Smooth muscle cell (in vitro differentiated cells): ENCODE measurements at regions not wholly inside any gene's neighbourhood (a gene's known extent, or its start where the extent isn't known, plus 50 kb on each side); places are given as distances from the start of the nearest gene placed in this dataset.

Source experiments
- DNase-seq: peaks from one replicate; lab custom pipeline; 2025; ENCODE audit not compliant: unreplicated experiment; lab: John Stamatoyannopoulos, UW
- H2AFZ ChIP-seq: fragments of 200-600 bp; sonication (generic); 2 replicates; pipeline ENCODE4 v1.6.0; 2016; ENCODE audit warnings: antibody characterized with exemption, low read depth, mild to moderate bottlenecking
- H3F3A ChIP-seq: fragments of 200-600 bp; sonication (generic); 2 replicates; pipeline ENCODE4 v1.6.0; 2017; ENCODE audit warnings: antibody characterized with exemption, low read depth
- H3K27ac ChIP-seq: fragments of 200-600 bp; sonication (generic); 2 replicates; pipeline ENCODE4 v1.5.1; 2016; ENCODE audit warnings: low read depth, mild to moderate bottlenecking
- H3K27me3 ChIP-seq: fragments of 200-600 bp; sonication (generic); 2 replicates; pipeline ENCODE4 v1.6.1; 2016; ENCODE audit warnings: low read depth, mild to moderate bottlenecking
- H3K36me3 ChIP-seq: fragments of 200-600 bp; sonication (generic); 2 replicates; pipeline ENCODE4 v1.5.1; 2016; ENCODE audit warnings: low read depth
- H3K4me1 ChIP-seq: fragments of 200-600 bp; sonication (generic); 2 replicates; pipeline ENCODE4 v1.5.1; 2016; ENCODE audit warnings: low read depth
- H3K4me2 ChIP-seq: fragments of 200-600 bp; sonication (generic); 2 replicates; pipeline ENCODE4 v1.6.0; 2016; ENCODE audit warnings: mild to moderate bottlenecking
- H3K4me3 ChIP-seq: fragments of 200-600 bp; sonication (generic); 2 replicates; pipeline ENCODE4 v1.5.1; 2016; ENCODE audit warnings: mild to moderate bottlenecking
- H3K79me2 ChIP-seq: fragments of 200-600 bp; sonication (generic); 2 replicates; pipeline ENCODE4 v1.6.0; 2016; ENCODE audit warnings: low read depth, mild to moderate bottlenecking
- H3K9ac ChIP-seq: fragments of 200-600 bp; sonication (generic); 2 replicates; pipeline ENCODE4 v1.6.0; 2016; ENCODE audit warnings: low read depth
- H3K9me3 ChIP-seq: fragments of 200-600 bp; sonication (generic); replicated peaks from 2 replicates; pipeline ENCODE4 v1.5.1; 2016; ENCODE audit warnings: low read depth
- H4K20me1 ChIP-seq: fragments of 200-600 bp; sonication (generic); 2 replicates; pipeline ENCODE4 v1.6.0; 2016; ENCODE audit warnings: low read depth
- WGBS: methylation state at CpG from one replicate; pipeline ENCODE4 v1.1.7; 2016; ENCODE audit warnings: low lambda C conversion rate; 5-methylcytosine and 5-hydroxymethylcytosine counted together
- TF ChIP-seq, protein P1 (sequence below): fragments of 200-600 bp; sonication (generic); IDR thresholded peaks from 2 replicates; pipeline ENCODE4 v1.5.1; 2017; ENCODE audit warnings: borderline replicate concordance, mild to moderate bottlenecking, antibody characterized with exemption; ENCODE audit not compliant: insufficient read depth, poor library complexity, severe bottlenecking

DNA sequence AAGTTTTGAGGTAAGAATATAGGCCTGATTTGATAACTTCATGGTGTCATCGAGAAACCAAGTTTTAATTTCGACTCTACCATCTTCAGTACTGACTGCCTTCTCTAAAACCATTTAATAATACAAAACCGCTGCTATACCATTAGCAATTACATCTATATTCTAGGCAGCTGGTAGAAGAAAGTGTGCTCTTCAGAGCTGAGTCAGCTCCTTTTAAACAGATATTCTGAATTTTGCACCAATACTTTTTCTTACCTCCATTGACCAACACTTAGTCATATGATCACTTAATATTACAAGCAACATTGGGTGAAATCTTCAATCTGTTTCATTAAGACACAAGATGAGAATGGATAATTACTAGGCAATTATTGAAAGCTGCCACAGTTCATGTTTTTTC, 1667.8 kb downstream of the PCDH9 start:
- H3K9ac ChIP-seq, result no peak overlapping the region
- H3K36me3 ChIP-seq, result no peaks in the 10 kb centered on the region
- H3F3A ChIP-seq, result no peaks in the 10 kb centered on the region
- TF ChIP-seq, protein P1, sequence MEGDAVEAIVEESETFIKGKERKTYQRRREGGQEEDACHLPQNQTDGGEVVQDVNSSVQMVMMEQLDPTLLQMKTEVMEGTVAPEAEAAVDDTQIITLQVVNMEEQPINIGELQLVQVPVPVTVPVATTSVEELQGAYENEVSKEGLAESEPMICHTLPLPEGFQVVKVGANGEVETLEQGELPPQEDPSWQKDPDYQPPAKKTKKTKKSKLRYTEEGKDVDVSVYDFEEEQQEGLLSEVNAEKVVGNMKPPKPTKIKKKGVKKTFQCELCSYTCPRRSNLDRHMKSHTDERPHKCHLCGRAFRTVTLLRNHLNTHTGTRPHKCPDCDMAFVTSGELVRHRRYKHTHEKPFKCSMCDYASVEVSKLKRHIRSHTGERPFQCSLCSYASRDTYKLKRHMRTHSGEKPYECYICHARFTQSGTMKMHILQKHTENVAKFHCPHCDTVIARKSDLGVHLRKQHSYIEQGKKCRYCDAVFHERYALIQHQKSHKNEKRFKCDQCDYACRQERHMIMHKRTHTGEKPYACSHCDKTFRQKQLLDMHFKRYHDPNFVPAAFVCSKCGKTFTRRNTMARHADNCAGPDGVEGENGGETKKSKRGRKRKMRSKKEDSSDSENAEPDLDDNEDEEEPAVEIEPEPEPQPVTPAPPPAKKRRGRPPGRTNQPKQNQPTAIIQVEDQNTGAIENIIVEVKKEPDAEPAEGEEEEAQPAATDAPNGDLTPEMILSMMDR, result no peak
- no peaks in the 10 kb centered on the region for H3K27me3 ChIP-seq
- DNase-seq, result no peak
- H3K79me2 ChIP-seq, result no peaks in the 10 kb centered on the region
- H3K4me1 ChIP-seq, result no peaks in the 10 kb centered on the region
- H3K4me2 ChIP-seq, result no peak overlapping the region
- no peaks in the 10 kb centered on the region for H3K9me3 ChIP-seq
- no peak overlapping the region for H3K4me3 ChIP-seq
- 93% methylated on average over 3 of the region's 3 CpGs for WGBS
- no peak overlapping the region for H2AFZ ChIP-seq
- H3K27ac ChIP-seq, result no peak overlapping the region
- no peaks in the 10 kb centered on the region for H4K20me1 ChIP-seq

DNA sequence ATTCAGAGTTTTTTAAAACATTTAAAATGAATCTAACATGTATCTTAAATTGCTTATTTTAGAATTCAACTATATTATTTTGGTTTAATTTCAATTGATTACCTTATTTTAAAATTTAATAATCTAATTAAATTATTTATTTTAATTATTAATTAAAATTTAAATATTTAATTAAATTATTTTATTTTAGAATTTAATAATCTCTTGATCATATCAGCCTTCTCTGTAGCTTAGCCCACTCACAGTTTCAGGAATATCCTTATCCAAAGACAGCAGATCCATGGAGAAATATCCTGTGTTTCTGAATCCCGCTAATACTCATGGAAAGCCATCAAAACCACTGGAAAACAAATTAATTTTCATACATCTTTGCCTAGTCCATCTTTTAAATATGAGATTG, 1669.2 kb downstream of the PCDH9 start:
- no peak overlapping the region for H3K27ac ChIP-seq
- no peaks in the 10 kb centered on the region for H4K20me1 ChIP-seq
- no peaks in the 10 kb centered on the region for H3K4me1 ChIP-seq
- H3K36me3 ChIP-seq, result no peaks in the 10 kb centered on the region
- no peaks in the 10 kb centered on the region for H3K27me3 ChIP-seq
- WGBS, result 98% methylated on average over 1 of the region's 1 CpG
- no peaks in the 10 kb centered on the region for H3F3A ChIP-seq
- no peak overlapping the region for H2AFZ ChIP-seq
- H3K4me3 ChIP-seq, result no peak overlapping the region
- TF ChIP-seq, protein P1, result no peak
- H3K79me2 ChIP-seq, result no peaks in the 10 kb centered on the region
- H3K4me2 ChIP-seq, result no peak overlapping the region
- no peak for DNase-seq
- no peak overlapping the region for H3K9ac ChIP-seq
- H3K9me3 ChIP-seq, result no peaks in the 10 kb centered on the region

DNA sequence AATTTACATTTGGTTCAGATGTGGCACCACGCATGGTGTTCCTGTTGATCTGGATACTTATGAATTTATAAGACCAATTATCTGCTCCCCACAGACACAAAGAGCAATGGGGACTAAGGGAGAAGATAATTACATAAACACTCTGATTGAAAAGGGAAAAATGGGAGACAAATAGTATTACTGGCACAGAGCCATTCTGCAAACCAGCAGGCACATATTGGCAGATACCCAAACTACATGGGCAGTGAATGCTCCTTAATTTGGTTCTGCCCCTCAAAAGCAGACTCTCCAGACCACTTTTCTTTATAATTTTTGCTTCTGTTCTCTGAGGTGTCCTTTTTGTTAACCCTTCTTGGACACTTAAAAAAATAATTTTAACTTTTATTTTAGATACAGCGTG, 1674.2 kb downstream of the PCDH9 start:
- Histone ChIP-seq H3F3A (no peaks in the 10 kb centered on the region), H3K27ac (no peak overlapping the region), H3K4me1 (no peaks in the 10 kb centered on the region), H3K79me2 (no peaks in the 10 kb centered on the region), H3K4me3 (no peak overlapping the region), H3K36me3 (no peaks in the 10 kb centered on the region), H2AFZ (no peak overlapping the region), H3K9ac (no peak overlapping the region), H3K4me2 (no peak overlapping the region), H3K27me3 (no peaks in the 10 kb centered on the region), H4K20me1 (no peaks in the 10 kb centered on the region), H3K9me3 (no peaks in the 10 kb centered on the region)
- TF ChIP-seq, protein P1, result no peak
- 96% methylated on average over 2 of the region's 2 CpGs for WGBS
- DNase-seq, result no peak

DNA sequence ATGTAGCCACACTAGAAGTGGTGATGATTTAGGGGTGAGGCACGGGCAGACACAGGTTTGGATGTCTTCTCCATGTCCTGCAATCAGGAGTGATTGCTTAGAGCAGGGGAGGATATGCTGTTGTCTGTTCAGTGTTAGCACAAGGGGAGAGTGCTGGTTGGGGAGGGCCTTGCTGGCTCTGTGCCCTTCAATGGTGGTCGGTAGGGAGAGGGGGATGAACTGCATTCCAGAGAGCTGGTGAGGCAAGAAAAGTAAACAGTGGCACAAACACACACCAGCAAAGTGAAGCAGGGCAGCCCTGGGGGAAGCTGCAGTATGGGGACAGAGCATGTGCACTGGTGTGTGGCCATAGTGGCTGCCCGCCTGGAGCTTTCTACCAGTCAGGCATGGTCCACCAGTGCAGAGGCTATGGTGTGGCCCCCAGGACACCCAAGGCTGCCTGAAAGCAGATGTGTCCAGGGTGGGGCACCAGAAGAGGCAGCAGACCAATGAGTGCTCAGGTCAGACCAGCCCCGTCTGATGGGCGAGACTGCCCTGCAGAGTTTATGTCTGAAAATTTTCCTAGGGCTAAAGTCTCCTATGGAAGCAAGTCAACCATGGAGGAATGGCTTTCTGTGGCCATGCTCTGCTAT, 1676.9 kb downstream of the PCDH9 start:
- H3K36me3 ChIP-seq, result no peaks in the 10 kb centered on the region
- no peaks in the 10 kb centered on the region for H3K4me1 ChIP-seq
- DNase-seq, result no peak
- no peak overlapping the region for H3K9ac ChIP-seq
- H3K4me3 ChIP-seq, result no peak overlapping the region
- no peak overlapping the region for H3K4me2 ChIP-seq
- no peaks in the 10 kb centered on the region for H3K27me3 ChIP-seq
- TF ChIP-seq, protein P1, result no peak
- no peaks in the 10 kb centered on the region for H3K79me2 ChIP-seq
- no peaks in the 10 kb centered on the region for H3F3A ChIP-seq
- 77% methylated on average over 5 of the region's 5 CpGs for WGBS
- H4K20me1 ChIP-seq, result no peaks in the 10 kb centered on the region
- no peak overlapping the region for H3K27ac ChIP-seq
- no peaks in the 10 kb centered on the region for H3K9me3 ChIP-seq
- no peak overlapping the region for H2AFZ ChIP-seq
